DOHH2 (cell line): ENCODE measurements at regions not wholly inside any gene's neighbourhood (a gene's known extent, or its start where the extent isn't known, plus 50 kb on each side); places are given as distances from the start of the nearest gene placed in this dataset.

Experiments
- EZH2phosphoT487 ChIP-seq: fragments of 200-600 bp; sonication (generic); IDR thresholded peaks from 2 replicates; pipeline ENCODE4 v1.6.1; 2017; ENCODE audit warnings: borderline replicate concordance, mild to moderate bottlenecking, antibody characterized with exemption, low read length, moderate library complexity, mixed read lengths
- TF ChIP-seq, protein P1 (sequence below): fragments of 200-600 bp; sonication (generic); IDR thresholded peaks from one replicate; pipeline ENCODE4 v1.5.1; 2014; ENCODE audit warnings: antibody characterized with exemption, mild to moderate bottlenecking, low read depth, low read length; ENCODE audit not compliant: poor library complexity, severe bottlenecking

GRCh38 chr15:87733977-87734376, 522.6 kb downstream of the NTRK3 start:
- TF ChIP-seq, protein P1, sequence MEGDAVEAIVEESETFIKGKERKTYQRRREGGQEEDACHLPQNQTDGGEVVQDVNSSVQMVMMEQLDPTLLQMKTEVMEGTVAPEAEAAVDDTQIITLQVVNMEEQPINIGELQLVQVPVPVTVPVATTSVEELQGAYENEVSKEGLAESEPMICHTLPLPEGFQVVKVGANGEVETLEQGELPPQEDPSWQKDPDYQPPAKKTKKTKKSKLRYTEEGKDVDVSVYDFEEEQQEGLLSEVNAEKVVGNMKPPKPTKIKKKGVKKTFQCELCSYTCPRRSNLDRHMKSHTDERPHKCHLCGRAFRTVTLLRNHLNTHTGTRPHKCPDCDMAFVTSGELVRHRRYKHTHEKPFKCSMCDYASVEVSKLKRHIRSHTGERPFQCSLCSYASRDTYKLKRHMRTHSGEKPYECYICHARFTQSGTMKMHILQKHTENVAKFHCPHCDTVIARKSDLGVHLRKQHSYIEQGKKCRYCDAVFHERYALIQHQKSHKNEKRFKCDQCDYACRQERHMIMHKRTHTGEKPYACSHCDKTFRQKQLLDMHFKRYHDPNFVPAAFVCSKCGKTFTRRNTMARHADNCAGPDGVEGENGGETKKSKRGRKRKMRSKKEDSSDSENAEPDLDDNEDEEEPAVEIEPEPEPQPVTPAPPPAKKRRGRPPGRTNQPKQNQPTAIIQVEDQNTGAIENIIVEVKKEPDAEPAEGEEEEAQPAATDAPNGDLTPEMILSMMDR, result no peak
- no peak for TF ChIP-seq EZH2phosphoT487
